PC-3 (cell line): ENCODE measurements at regions not wholly inside any gene's neighbourhood (a gene's known extent, or its start where the extent isn't known, plus 50 kb on each side); places are given as distances from the start of the nearest gene placed in this dataset.

Experiments
- CTCF ChIP-seq: fragments of 300-600 bp; sonication (generic); conservative IDR thresholded peaks from 2 replicates; pipeline ENCODE4 v1.5.1; 2017; ENCODE audit warnings: antibody characterized with exemption, low read depth, mild to moderate bottlenecking, low read length
- EZH2 ChIP-seq: fragments of 300-600 bp; sonication (generic); IDR thresholded peaks from one replicate; pipeline ENCODE4 v1.6.1; 2017; ENCODE audit warnings: antibody characterized with exemption, mild to moderate bottlenecking, low read length; ENCODE audit not compliant: unreplicated experiment
- EZH2phosphoT487 ChIP-seq: fragments of 300-600 bp; sonication (generic); IDR thresholded peaks from 2 replicates; pipeline ENCODE4 v1.6.1; 2018; ENCODE audit warnings: mild to moderate bottlenecking, antibody characterized with exemption, low read length, borderline replicate concordance

GRCh38 chr9:73081979-73082657, 69.5 kb upstream of the ANXA1 start:
- TF ChIP-seq CTCF = peak; percentile 70
- TF ChIP-seq EZH2 = no peak
- no peak for TF ChIP-seq EZH2phosphoT487
